Fibroblast of lung (primary cell): ENCODE measurements at regions not wholly inside any gene's neighbourhood (a gene's known extent, or its start where the extent isn't known, plus 50 kb on each side); places are given as distances from the start of the nearest gene placed in this dataset.
"Not testable (repeated sequence)": the region's sequence is repeated elsewhere in the genome, so short reads cannot be mapped to it uniquely, and the experiment has no call there.

ENCODE experiments used
- EZH2 ChIP-seq: IDR thresholded peaks from 2 replicates; pipeline ENCODE4 v1.5.1; 2012; ENCODE audit warnings: low read length, control low read depth, mild to moderate bottlenecking; ENCODE audit errors: missing control alignments
- TF ChIP-seq, protein P1 (sequence below), 2 donors: IDR thresholded peaks in 1 of 2; conservative IDR thresholded peaks in 1 of 2; 1 replicate in 1 of 2; 2 replicates in 1 of 2; pipeline ENCODE4 v1.5.1; 2011 to 2012; ENCODE audit warnings: low read length in 2 of 2, control low read depth in 1 of 2, inconsistent platforms in 1 of 2, low read depth in 1 of 2, mild to moderate bottlenecking in 1 of 2

DNA sequence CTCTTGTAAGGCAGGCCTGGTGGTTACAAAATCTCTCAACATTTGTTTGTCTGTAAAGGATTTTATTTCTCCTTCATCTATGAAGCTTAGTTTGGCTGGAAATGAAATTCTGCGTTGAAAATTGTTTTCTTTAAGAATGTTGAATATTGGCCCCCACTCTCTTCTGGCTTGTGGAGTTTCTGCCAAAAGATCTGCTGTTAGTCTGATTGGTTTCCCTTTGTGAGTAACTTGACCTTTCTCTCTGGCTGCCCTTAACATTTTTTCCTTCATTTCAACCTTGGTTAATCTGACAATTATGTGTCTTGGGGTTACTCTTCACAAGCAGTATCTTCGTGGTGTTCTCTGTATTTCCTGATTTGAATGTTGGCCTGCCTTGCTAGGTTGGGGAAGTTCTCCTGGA is 186.1 kb upstream of the ZNF32 start:
- TF ChIP-seq, protein P1, sequence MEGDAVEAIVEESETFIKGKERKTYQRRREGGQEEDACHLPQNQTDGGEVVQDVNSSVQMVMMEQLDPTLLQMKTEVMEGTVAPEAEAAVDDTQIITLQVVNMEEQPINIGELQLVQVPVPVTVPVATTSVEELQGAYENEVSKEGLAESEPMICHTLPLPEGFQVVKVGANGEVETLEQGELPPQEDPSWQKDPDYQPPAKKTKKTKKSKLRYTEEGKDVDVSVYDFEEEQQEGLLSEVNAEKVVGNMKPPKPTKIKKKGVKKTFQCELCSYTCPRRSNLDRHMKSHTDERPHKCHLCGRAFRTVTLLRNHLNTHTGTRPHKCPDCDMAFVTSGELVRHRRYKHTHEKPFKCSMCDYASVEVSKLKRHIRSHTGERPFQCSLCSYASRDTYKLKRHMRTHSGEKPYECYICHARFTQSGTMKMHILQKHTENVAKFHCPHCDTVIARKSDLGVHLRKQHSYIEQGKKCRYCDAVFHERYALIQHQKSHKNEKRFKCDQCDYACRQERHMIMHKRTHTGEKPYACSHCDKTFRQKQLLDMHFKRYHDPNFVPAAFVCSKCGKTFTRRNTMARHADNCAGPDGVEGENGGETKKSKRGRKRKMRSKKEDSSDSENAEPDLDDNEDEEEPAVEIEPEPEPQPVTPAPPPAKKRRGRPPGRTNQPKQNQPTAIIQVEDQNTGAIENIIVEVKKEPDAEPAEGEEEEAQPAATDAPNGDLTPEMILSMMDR (conservative IDR thresholded peaks at IDR 0.05 in 1 of 2, IDR thresholded peaks at IDR 0.05 in 1 of 2; ENCODE audit: low read depth in 1 of 2, low read length in 2 of 2) = not testable (repeated sequence)
- not testable (repeated sequence) for TF ChIP-seq EZH2
